H1 (cell line): ENCODE measurements at regions not wholly inside any gene's neighbourhood (a gene's known extent, or its start where the extent isn't known, plus 50 kb on each side); places are given as distances from the start of the nearest gene placed in this dataset.

ENCODE experiments used
- CTCF ChIA-PET: fragments of 300-600 bp; sonication (Branson Sonifier 250); formaldehyde crosslinking; loops from one replicate; lab custom pipeline; 2021; ENCODE audit not compliant: partially characterized antibody; lab: Charles Lee
- POLR2A ChIA-PET: fragments of 300-600 bp; sonication (Branson Sonifier 250); formaldehyde crosslinking; loops from one replicate; lab custom pipeline; 2021; ENCODE audit warnings: inconsistent platforms; ENCODE audit not compliant: partially characterized antibody; lab: Charles Lee
- DNase-seq, 2 experiments: peaks; one replicate each; pipeline versions ENCODE4 v3.0.0 to v3.0.0-alpha.2; 2010 to 2022; ENCODE audit warnings: low spot score in 2 of 2, low read depth in 1 of 2, mixed read lengths in 1 of 2
- FAIRE-seq: peaks from 2 replicates; lab custom pipeline; 2011; peaks lifted over from hg19 to GRCh38; lab: Jason Lieb, UNC
- H2AFZ ChIP-seq: 2 replicates; pipeline ENCODE4 v1.8.1; 2012; ENCODE audit warnings: low read length, inconsistent platforms
- H2AK5ac ChIP-seq: 2 replicates; pipeline ENCODE4 v1.6.1; 2013; ENCODE audit warnings: low read depth, low read length
- H2BK120ac ChIP-seq: replicated peaks from 2 replicates; pipeline ENCODE3; 2013; ENCODE audit warnings: low read depth, low read length, inconsistent platforms
- H2BK12ac ChIP-seq: 2 replicates; pipeline ENCODE4 v1.6.1; 2013; ENCODE audit warnings: low read depth, low read length
- H2BK15ac ChIP-seq: 2 replicates; pipeline ENCODE4 v1.6.1; 2013; ENCODE audit warnings: low read length
- H2BK20ac ChIP-seq: 2 replicates; pipeline ENCODE4 v1.6.1; 2013; ENCODE audit warnings: low read length
- H2BK5ac ChIP-seq: 2 replicates; pipeline ENCODE4 v1.6.1; 2013; ENCODE audit warnings: low read depth, low read length
- H3K14ac ChIP-seq: 2 replicates; pipeline ENCODE4 v1.6.1; 2013; ENCODE audit warnings: inconsistent platforms; ENCODE audit not compliant: insufficient read length
- H3K18ac ChIP-seq: 2 replicates; pipeline ENCODE4 v1.6.1; 2013; ENCODE audit warnings: low read length; ENCODE audit errors: extremely low read depth
- H3K23ac ChIP-seq: 2 replicates; pipeline ENCODE4 v1.6.1; 2013; ENCODE audit warnings: inconsistent platforms; ENCODE audit not compliant: insufficient read length
- H3K23me2 ChIP-seq: 2 replicates; pipeline ENCODE4 v1.6.1; 2013; ENCODE audit warnings: low read depth, low read length
- H3K27ac ChIP-seq: 2 replicates; pipeline ENCODE4 v1.6.1; 2011; ENCODE audit warnings: low read depth, low read length, inconsistent platforms
- H3K27me3 ChIP-seq, 4 experiments: replicated peaks in 1 of 4; 1 replicate in 1 of 4; 2 replicates in 3 of 4; pipeline versions ENCODE4 v1.6.1 to v1.8.1; 2011 to 2013; ENCODE audit warnings: low read length in 3 of 4, mild to moderate bottlenecking in 3 of 4, inconsistent platforms in 2 of 4, mixed read lengths in 2 of 4, moderate library complexity in 1 of 4; ENCODE audit not compliant: control insufficient read depth in 3 of 4, insufficient read depth in 3 of 4; ENCODE audit errors: extremely low read depth in 1 of 4
- H3K36me3 ChIP-seq, 4 experiments: 2 replicates each; pipeline versions ENCODE4 v1.6.1 to v1.8.1; 2011 to 2013; ENCODE audit warnings: mild to moderate bottlenecking in 4 of 4, low read length in 3 of 4, moderate library complexity in 2 of 4, control low read depth in 1 of 4, inconsistent platforms in 1 of 4; ENCODE audit not compliant: insufficient read depth in 4 of 4, control insufficient read depth in 2 of 4
- H3K4ac ChIP-seq: replicated peaks from 2 replicates; pipeline ENCODE3; 2013; ENCODE audit warnings: low read length, low read depth, mixed read lengths, inconsistent platforms; ENCODE audit not compliant: insufficient read length
- H3K4me1 ChIP-seq, 4 experiments: replicated peaks in 1 of 4; 1 replicate in 1 of 4; 2 replicates in 3 of 4; pipeline versions ENCODE4 v1.6.1 to v1.8.1; 2011 to 2013; ENCODE audit warnings: low read length in 3 of 4, inconsistent platforms in 2 of 4, mixed read lengths in 1 of 4; ENCODE audit not compliant: insufficient read depth in 4 of 4, control insufficient read depth in 3 of 4
- H3K4me2 ChIP-seq, 2 experiments: 2 replicates each; pipeline versions ENCODE4 v1.6.1 to v1.8.1; 2011 to 2013; ENCODE audit warnings: low read depth in 2 of 2, low read length in 2 of 2, control low read depth in 1 of 2, inconsistent platforms in 1 of 2, mild to moderate bottlenecking in 1 of 2; ENCODE audit not compliant: insufficient read depth in 1 of 2
- H3K4me3 ChIP-seq, 4 experiments: fragments of 200-600, 300-600 bp in 1 of 4; sonication (generic), shearing (Covaris generic), sonication (Bioruptor Twin) in 1 of 4; 2 replicates each; pipeline versions ENCODE4 v1.5.1 to v1.8.1; 2011 to 2016; ENCODE audit warnings: low read length in 4 of 4, low read depth in 3 of 4, control low read depth in 2 of 4, inconsistent platforms in 2 of 4, mild to moderate bottlenecking in 2 of 4, mixed read lengths in 1 of 4, moderate library complexity in 1 of 4; ENCODE audit not compliant: insufficient read depth in 2 of 4; ENCODE audit errors: extremely low read depth in 1 of 4
- H3K56ac ChIP-seq: replicated peaks from 2 replicates; pipeline ENCODE3; 2013; ENCODE audit warnings: low read depth, mild to moderate bottlenecking, mixed read lengths, low read length, inconsistent platforms; ENCODE audit not compliant: insufficient read length
- H3K79me1 ChIP-seq: 2 replicates; pipeline ENCODE4 v1.6.1; 2013; ENCODE audit warnings: low read depth, low read length, control low read depth
- H3K79me2 ChIP-seq, 2 experiments: 2 replicates each; pipeline versions ENCODE4 v1.6.1 to v1.8.1; 2012 to 2013; ENCODE audit warnings: low read length in 2 of 2, mild to moderate bottlenecking in 2 of 2, inconsistent platforms in 1 of 2; ENCODE audit not compliant: insufficient read depth in 2 of 2, control insufficient read depth in 1 of 2
- H3K9ac ChIP-seq, 4 experiments: replicated peaks in 1 of 4; 1 replicate in 1 of 4; 2 replicates in 3 of 4; pipeline versions ENCODE4 v1.6.1 to v1.8.1; 2011 to 2013; ENCODE audit warnings: low read depth in 3 of 4, low read length in 3 of 4, control low read depth in 2 of 4, mild to moderate bottlenecking in 2 of 4, moderate library complexity in 2 of 4, inconsistent platforms in 1 of 4; ENCODE audit errors: extremely low read depth in 1 of 4
- H3K9me3 ChIP-seq, 2 experiments: 2 replicates each; pipeline versions ENCODE4 v1.6.1 to v1.8.1; 2012 to 2013; ENCODE audit warnings: mild to moderate bottlenecking in 2 of 2, moderate library complexity in 2 of 2, control low read depth in 1 of 2, inconsistent platforms in 1 of 2, low read depth in 1 of 2, low read length in 1 of 2, mixed read lengths in 1 of 2; ENCODE audit not compliant: insufficient read depth in 2 of 2
- H4K20me1 ChIP-seq, 2 experiments: replicated peaks in 1 of 2; 2 replicates each; pipeline versions ENCODE3 to v1.8.1; 2011 to 2013; ENCODE audit warnings: inconsistent platforms in 2 of 2, low read length in 2 of 2, mild to moderate bottlenecking in 1 of 2; ENCODE audit not compliant: insufficient read depth in 2 of 2, control insufficient read depth in 1 of 2
- H4K5ac ChIP-seq: 2 replicates; pipeline ENCODE4 v1.6.1; 2013; ENCODE audit warnings: low read length, low read depth, mixed read lengths, inconsistent platforms; ENCODE audit not compliant: insufficient read length
- H4K8ac ChIP-seq: 2 replicates; pipeline ENCODE4 v1.8.0; 2013; ENCODE audit warnings: mild to moderate bottlenecking, moderate library complexity, low read length, inconsistent platforms; ENCODE audit not compliant: insufficient read depth; ENCODE audit errors: extremely low read depth
- H4K91ac ChIP-seq: replicated peaks from 2 replicates; pipeline ENCODE3; 2013; ENCODE audit warnings: low read length, mixed read lengths, inconsistent platforms; ENCODE audit not compliant: insufficient read length
- CEBPB ChIP-seq: IDR thresholded peaks from 2 replicates; pipeline ENCODE4 v1.6.1; 2012; ENCODE audit warnings: low read depth, low read length
- RNF2 ChIP-seq: fragments of 200-900, 300-1000 bp; sonication (generic); IDR thresholded peaks from 2 replicates; pipeline ENCODE4 v1.7.1; 2016; ENCODE audit warnings: borderline replicate concordance, low read depth, mild to moderate bottlenecking, antibody characterized with exemption, low read length; ENCODE audit not compliant: poor library complexity, severe bottlenecking; ENCODE audit errors: missing control alignments
- WGBS, 2 experiments: shearing (Covaris generic) in 1 of 2; methylation state at CpG; one replicate each; pipeline versions ENCODE4 v1.1.6 to v1.1.7; 2013 to 2015; ENCODE audit warnings: low lambda C conversion rate in 2 of 2, mixed read lengths in 2 of 2, inconsistent platforms in 1 of 2, low coverage in 1 of 2, missing lambda C conversion rate in 1 of 2; ENCODE audit not compliant: insufficient replicate concordance in 2 of 2, insufficient coverage in 1 of 2, insufficient read length in 1 of 2; ENCODE audit errors: extremely low coverage in 1 of 2, missing lambda C conversion rate in 1 of 2; 5-methylcytosine and 5-hydroxymethylcytosine counted together

- WGBS, 2 experiments = 95% methylated on average over 8 of the region's 8 CpGs; no CpG with 5 or more reads in 1 of the 2 experiments
- Histone ChIP-seq H2BK15ac (no peak overlapping the region), H3K23me2 (no peaks in the 10 kb centered on the region), H3K56ac (no peak overlapping the region), H3K27ac (no peak overlapping the region), H2BK12ac (no peak overlapping the region), H3K14ac (no peak overlapping the region), H3K4me1 (0 out of 7 replicates have a peak, but pooled peaks cover 0 to 2% (median 0%) of the 10 kb centered on the region in 4 experiments), H2BK5ac (no peak overlapping the region), H2BK120ac (no peak overlapping the region), H3K18ac (no peak overlapping the region), H4K20me1 (no peaks in the 10 kb centered on the region), H3K4me2 (no peak overlapping the region), H3K36me3 (no peaks in the 10 kb centered on the region), H3K79me2 (no peaks in the 10 kb centered on the region), H3K9ac (no peak overlapping the region), H3K4me3 (no peak overlapping the region), H3K27me3 (no peaks in the 10 kb centered on the region), H4K5ac (no peak overlapping the region), H4K8ac (no peak overlapping the region), H3K23ac (no peak overlapping the region), H3K4ac (no peak overlapping the region), H3K79me1 (no peaks in the 10 kb centered on the region), H2BK20ac (no peak overlapping the region), H3K9me3 (no peaks in the 10 kb centered on the region), H4K91ac (no peak overlapping the region), H2AFZ (no peak overlapping the region), H2AK5ac (no peak overlapping the region)
- no peak for FAIRE-seq
- no peak for DNase-seq
- CTCF ChIA-PET = no interaction called here
- POLR2A ChIA-PET = no interaction called here
- TF ChIP-seq CEBPB (peak; percentile 79), RNF2 (no peak)
Observed at GRCh38 chr3:158950178-158950901, 148.5 kb downstream of the MFSD1 start.
